Breast epithelium (tissue), 4 donors: ENCODE measurements at regions not wholly inside any gene's neighbourhood (a gene's known extent, or its start where the extent isn't known, plus 50 kb on each side); places are given as distances from the start of the nearest gene placed in this dataset.

Experiments
- DNase-seq, 2 donors: peaks; one replicate each; pipeline ENCODE4 v3.0.0-alpha.2; 2019; ENCODE audit warnings: low spot score in 2 of 2
- H3K27ac ChIP-seq, 2 donors: fragments of 200-600 bp; sonication (generic) in 1 of 2; one replicate each; pipeline ENCODE4 v1.5.1; 2016 to 2019; ENCODE audit warnings: mild to moderate bottlenecking in 1 of 2
- H3K27me3 ChIP-seq, 2 donors: fragments of 200-600 bp; sonication (generic) in 1 of 2; one replicate each; pipeline versions ENCODE4 v1.5.1 to v1.6.0; 2017 to 2019; ENCODE audit warnings: control low read depth in 1 of 2, mild to moderate bottlenecking in 1 of 2
- H3K36me3 ChIP-seq: fragments of 200-600 bp; one replicate; pipeline ENCODE4 v1.5.1; 2019
- H3K4me1 ChIP-seq, 2 donors: fragments of 200-600 bp; sonication (generic); one replicate each; pipeline ENCODE4 v1.5.1; 2016 to 2019; ENCODE audit warnings: control low read depth in 1 of 2
- H3K4me3 ChIP-seq, 3 donors: fragments of 200-600 bp; sonication (generic); 1 replicate in 2 of 3; 2 replicates in 1 of 3; pipeline ENCODE4 v1.5.1; 2016 to 2019; ENCODE audit warnings: mild to moderate bottlenecking in 3 of 3, moderate library complexity in 2 of 3
- H3K9me3 ChIP-seq, 2 donors: fragments of 200-600 bp; sonication (generic) in 1 of 2; one replicate each; pipeline ENCODE4 v1.5.1; 2016 to 2019; ENCODE audit warnings: control low read depth in 1 of 2
- POLR2A ChIP-seq: fragments of 450-650 bp; IDR thresholded peaks from one replicate; pipeline ENCODE4 v1.6.1; 2016; ENCODE audit warnings: antibody characterized with exemption, mild to moderate bottlenecking, moderate library complexity
- POLR2AphosphoS5 ChIP-seq, 3 donors: sonication (generic); formaldehyde crosslinking; IDR thresholded peaks; one replicate each; pipeline ENCODE4 v1.6.1; 2017; ENCODE audit warnings: antibody characterized with exemption in 3 of 3
- intact Hi-C: fragments of 100-400 bp; cut with DNase I; formaldehyde crosslinking; loops from one replicate; pipeline ENCODE4 v1.15.1; 2023; ENCODE audit warnings: low total_unique reads
- TF ChIP-seq, protein P1 (sequence below), 3 donors: fragments of 450-650 bp; IDR thresholded peaks; one replicate each; pipeline ENCODE4 v1.5.1; 2016 to 2017; ENCODE audit warnings: antibody characterized with exemption in 3 of 3, mild to moderate bottlenecking in 3 of 3, moderate library complexity in 3 of 3

DNA sequence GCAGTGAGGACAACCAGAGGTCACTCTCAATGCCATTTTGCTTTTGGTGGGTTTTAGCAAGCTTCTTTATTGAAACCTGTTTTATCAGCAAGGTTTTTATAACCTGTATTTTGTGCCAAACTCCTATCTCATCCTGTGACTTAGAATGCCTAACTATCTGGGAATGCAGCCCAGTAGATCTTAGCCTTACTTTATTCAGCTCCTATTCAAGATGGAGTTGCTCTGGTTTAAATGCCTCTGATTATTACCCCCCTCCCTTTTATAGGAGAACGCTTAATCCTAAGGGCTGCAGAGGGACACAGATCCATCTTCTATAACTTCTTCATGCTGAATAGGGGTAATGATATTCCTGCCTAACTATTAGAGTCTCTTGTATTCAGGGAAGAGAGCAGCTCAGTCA is 179.1 kb downstream of the KIF18A start:
- intact Hi-C loops, result no loop called here
- TF ChIP-seq, protein P1, sequence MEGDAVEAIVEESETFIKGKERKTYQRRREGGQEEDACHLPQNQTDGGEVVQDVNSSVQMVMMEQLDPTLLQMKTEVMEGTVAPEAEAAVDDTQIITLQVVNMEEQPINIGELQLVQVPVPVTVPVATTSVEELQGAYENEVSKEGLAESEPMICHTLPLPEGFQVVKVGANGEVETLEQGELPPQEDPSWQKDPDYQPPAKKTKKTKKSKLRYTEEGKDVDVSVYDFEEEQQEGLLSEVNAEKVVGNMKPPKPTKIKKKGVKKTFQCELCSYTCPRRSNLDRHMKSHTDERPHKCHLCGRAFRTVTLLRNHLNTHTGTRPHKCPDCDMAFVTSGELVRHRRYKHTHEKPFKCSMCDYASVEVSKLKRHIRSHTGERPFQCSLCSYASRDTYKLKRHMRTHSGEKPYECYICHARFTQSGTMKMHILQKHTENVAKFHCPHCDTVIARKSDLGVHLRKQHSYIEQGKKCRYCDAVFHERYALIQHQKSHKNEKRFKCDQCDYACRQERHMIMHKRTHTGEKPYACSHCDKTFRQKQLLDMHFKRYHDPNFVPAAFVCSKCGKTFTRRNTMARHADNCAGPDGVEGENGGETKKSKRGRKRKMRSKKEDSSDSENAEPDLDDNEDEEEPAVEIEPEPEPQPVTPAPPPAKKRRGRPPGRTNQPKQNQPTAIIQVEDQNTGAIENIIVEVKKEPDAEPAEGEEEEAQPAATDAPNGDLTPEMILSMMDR (IDR thresholded peaks at IDR 0.05), result no peak
- no peak for TF ChIP-seq POLR2AphosphoS5 (IDR thresholded peaks at IDR 0.05)
- no peak for TF ChIP-seq POLR2A
- no peak overlapping the region for H3K27ac ChIP-seq
- DNase-seq, result no peak
- H3K4me1 ChIP-seq, result no peaks in the 10 kb centered on the region
- H3K4me3 ChIP-seq, result no peak overlapping the region
- H3K9me3 ChIP-seq, result no peaks in the 10 kb centered on the region
- H3K36me3 ChIP-seq, result no peaks in the 10 kb centered on the region
- no peaks in the 10 kb centered on the region for H3K27me3 ChIP-seq

DNA sequence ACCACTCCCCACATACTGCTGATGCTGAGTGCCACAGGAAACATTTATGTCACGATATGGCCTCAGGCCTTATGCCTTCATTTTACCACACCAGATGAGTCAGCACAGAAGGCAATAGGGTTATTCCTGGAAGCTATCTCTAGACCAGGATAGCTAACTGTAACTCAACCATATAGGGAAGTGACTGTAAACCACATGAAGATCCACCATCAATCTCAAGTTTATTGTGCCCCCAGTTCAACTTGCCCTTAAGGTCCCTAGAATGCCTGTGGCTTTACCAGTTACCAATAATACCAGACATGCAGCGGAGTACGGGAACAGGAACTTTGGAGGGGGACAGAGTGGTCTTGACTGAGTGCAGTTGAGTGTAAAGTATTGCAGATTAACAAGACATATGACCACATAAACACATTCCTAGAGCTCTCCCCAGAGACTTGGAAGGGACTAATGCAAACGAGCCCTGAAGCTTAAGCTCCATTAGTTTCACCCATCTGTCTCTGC is 180.9 kb downstream of the KIF18A start:
- H3K27me3 ChIP-seq, result no peaks in the 10 kb centered on the region
- no peaks in the 10 kb centered on the region for H3K9me3 ChIP-seq
- H3K4me3 ChIP-seq, result no peak overlapping the region
- intact Hi-C loops, result no loop called here
- H3K27ac ChIP-seq, result no peak overlapping the region
- TF ChIP-seq, protein P1 (IDR thresholded peaks at IDR 0.05), result no peak
- TF ChIP-seq POLR2A, result no peak
- TF ChIP-seq POLR2AphosphoS5 (IDR thresholded peaks at IDR 0.05), result no peak
- no peak for DNase-seq
- H3K36me3 ChIP-seq, result no peaks in the 10 kb centered on the region
- H3K4me1 ChIP-seq, result no peaks in the 10 kb centered on the region

DNA sequence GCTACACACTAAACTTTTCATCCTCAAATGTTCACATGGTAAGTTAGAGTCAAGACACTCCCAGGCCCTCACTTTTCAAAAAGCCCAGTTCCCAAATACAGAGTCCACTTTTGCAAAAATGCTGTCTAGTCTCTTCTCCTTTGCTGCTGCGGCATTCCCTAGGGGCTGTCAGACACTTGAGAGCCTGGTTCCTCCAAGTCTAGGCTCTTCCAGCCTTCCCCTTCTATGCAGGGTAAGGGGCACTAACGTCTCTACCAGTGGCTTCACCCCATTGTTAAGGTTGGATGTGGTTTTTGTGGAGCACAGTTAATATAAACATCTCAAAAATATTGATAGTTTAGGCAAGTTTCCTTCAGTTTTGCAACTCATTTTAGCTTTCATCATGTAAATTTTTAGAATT is 181.5 kb downstream of the KIF18A start:
- no peaks in the 10 kb centered on the region for H3K36me3 ChIP-seq
- no peak overlapping the region for H3K27ac ChIP-seq
- intact Hi-C loops, result no loop called here
- H3K4me1 ChIP-seq, result no peaks in the 10 kb centered on the region
- H3K9me3 ChIP-seq, result no peaks in the 10 kb centered on the region
- no peak overlapping the region for H3K4me3 ChIP-seq
- H3K27me3 ChIP-seq, result no peaks in the 10 kb centered on the region
- TF ChIP-seq POLR2AphosphoS5 (IDR thresholded peaks at IDR 0.05) (no peak), POLR2A (no peak)
- TF ChIP-seq, protein P1 (IDR thresholded peaks at IDR 0.05), result no peak
- DNase-seq, result no peak

DNA sequence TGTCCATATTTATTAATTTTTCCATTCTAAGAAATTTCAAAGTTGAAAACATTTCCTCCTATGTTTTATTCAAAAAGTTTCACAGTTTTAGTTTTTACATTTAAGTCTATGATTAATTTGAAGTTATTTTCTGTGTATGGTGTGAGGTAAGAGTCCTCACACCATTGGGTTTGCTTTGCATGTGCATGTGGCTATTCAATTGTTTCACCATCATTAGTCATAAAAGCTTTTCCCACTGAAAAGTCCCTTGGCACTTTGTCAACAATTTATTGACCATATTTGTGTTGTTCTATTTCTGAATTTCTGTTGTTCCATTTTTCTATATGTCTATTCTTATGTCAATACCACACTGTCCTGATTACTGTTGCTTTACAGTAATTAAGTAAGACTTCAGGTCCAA is 186.5 kb downstream of the KIF18A start:
- Histone ChIP-seq H3K9me3 (no peaks in the 10 kb centered on the region), H3K36me3 (no peaks in the 10 kb centered on the region), H3K27ac (no peak overlapping the region), H3K27me3 (no peaks in the 10 kb centered on the region), H3K4me3 (no peak overlapping the region), H3K4me1 (no peaks in the 10 kb centered on the region)
- intact Hi-C loops, result loop anchor here (5.0 kb wide), 1 partner anchor 581 kb away; no protein-coding TSS in a partner anchor
- DNase-seq, result no peak
- TF ChIP-seq POLR2A, result no peak
- TF ChIP-seq, protein P1 (IDR thresholded peaks at IDR 0.05), result no peak
- TF ChIP-seq POLR2AphosphoS5 (IDR thresholded peaks at IDR 0.05), result no peak

DNA sequence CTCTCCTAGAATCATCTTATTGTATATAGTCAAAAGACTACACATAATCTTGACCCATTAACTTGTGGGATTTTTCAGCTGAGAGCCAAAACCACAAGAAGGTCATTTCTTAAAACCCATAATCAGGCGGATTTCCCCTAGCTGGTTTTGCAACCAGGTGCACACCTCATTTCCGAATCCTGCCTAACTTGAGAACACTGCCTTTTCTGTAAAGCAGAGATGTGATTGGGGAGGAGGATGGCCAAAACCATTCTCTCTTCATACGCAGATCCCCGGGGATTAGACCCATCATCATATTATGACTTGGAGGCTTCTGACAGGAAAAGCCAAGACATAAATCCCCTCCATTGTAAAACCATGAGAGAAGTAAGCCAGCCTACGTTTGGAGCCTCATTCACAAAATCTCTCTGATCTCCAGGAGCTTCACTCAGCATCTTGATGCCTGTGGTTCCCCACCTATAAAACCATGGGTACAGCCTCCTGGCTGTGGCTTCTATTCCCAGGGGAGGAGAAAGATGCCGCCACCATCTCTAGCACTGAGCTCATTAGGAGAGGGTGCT is 191.3 kb downstream of the KIF18A start:
- Histone ChIP-seq H3K27ac (no peak overlapping the region), H3K27me3 (no peaks in the 10 kb centered on the region), H3K4me3 (no peak overlapping the region), H3K9me3 (no peaks in the 10 kb centered on the region), H3K4me1 (no peaks in the 10 kb centered on the region), H3K36me3 (no peaks in the 10 kb centered on the region)
- no peak for TF ChIP-seq POLR2AphosphoS5 (IDR thresholded peaks at IDR 0.05)
- DNase-seq, result no peak
- intact Hi-C loops, result no loop called here
